IPS-20b (cell line): ENCODE measurements at regions not wholly inside any gene's neighbourhood (a gene's known extent, or its start where the extent isn't known, plus 50 kb on each side); places are given as distances from the start of the nearest gene placed in this dataset.

Experiments used
- H3K27ac ChIP-seq: one replicate; pipeline ENCODE4 v1.5.1; 2013; ENCODE audit warnings: low read length
- H3K27me3 ChIP-seq: 2 replicates; pipeline ENCODE4 v1.6.1; 2013; ENCODE audit warnings: mild to moderate bottlenecking, low read length, inconsistent platforms; ENCODE audit not compliant: insufficient read depth
- H3K36me3 ChIP-seq: 2 replicates; pipeline ENCODE4 v1.6.1; 2013; ENCODE audit warnings: low read depth, mild to moderate bottlenecking, inconsistent platforms, low read length, moderate library complexity; ENCODE audit not compliant: insufficient read depth
- H3K4me1 ChIP-seq: 2 replicates; pipeline ENCODE4 v1.6.1; 2013; ENCODE audit warnings: mild to moderate bottlenecking, control low read depth, inconsistent platforms, low read length, moderate library complexity; ENCODE audit not compliant: insufficient read depth
- H3K4me3 ChIP-seq: 2 replicates; pipeline ENCODE4 v1.5.1; 2013; ENCODE audit warnings: mild to moderate bottlenecking, low read length, inconsistent platforms
- H3K9ac ChIP-seq: 2 replicates; pipeline ENCODE4 v1.6.1; 2013; ENCODE audit warnings: low read depth, mild to moderate bottlenecking, inconsistent platforms, low read length, moderate library complexity
- H3K9me3 ChIP-seq: 2 replicates; pipeline ENCODE4 v1.6.1; 2013; ENCODE audit warnings: mild to moderate bottlenecking, low read depth, low read length, inconsistent platforms; ENCODE audit not compliant: insufficient read depth

DNA sequence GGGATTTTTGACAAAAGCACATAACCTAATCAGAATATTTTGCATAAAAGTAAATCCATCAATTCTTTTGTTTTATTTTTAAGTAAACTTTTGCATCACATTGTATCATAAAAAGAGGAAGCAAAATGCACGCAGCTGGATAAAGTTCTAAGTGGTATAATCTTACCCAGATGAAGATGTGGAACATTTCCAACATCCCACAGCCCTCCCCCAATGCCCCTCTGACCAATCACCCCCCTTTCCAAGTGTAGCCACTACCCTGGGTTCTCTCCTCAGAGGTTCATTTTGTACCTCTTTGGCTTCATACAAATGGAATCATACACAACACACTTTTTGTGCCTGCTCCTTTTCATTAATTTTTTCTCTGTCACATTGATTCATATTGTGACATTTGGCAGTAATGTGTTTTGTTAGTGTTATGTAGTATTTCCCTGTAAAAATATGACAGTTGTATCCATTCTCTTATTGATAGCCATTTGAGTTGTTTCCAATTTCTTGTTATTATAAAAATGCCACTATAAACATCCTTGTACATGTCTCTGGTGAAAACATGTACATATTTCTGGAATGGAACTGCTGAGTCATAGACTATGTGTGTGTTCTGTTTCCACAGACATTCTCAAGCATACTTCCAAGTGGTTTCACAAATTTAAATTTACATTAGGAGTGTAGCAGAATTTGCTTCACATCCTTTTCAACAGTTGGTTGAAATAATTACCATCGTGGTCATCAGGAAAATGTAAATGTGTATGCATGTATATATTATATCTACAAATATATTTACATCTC lies 92.9 kb upstream of the SYNDIG1 start:
- no peaks in the 10 kb centered on the region for H3K27me3 ChIP-seq
- no peaks in the 10 kb centered on the region for H3K4me1 ChIP-seq
- no peaks in the 10 kb centered on the region for H3K36me3 ChIP-seq
- H3K27ac ChIP-seq = no peak overlapping the region
- H3K9ac ChIP-seq = no peak overlapping the region
- H3K9me3 ChIP-seq = no peaks in the 10 kb centered on the region
- no peak overlapping the region for H3K4me3 ChIP-seq

DNA sequence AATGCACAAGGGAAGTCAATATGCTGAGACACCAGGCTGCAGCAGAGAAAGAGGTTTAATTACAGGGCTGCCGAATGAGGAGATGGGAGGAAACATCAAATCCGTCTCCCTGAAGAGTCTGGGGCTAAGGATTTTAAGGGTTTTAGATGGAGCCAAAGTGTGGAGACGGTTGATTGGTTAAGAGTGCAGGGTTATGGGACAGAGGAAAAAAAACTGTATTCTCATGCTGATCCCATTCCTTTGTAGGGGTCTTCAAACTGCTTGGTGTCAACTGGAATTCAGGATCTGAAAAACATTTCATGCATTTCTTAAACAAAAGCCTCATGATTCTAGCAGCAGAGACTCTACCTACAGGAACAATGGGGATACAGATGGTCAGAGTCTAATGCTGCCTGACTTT lies 96.1 kb upstream of the SYNDIG1 start:
- H3K36me3 ChIP-seq = no peaks in the 10 kb centered on the region
- H3K4me3 ChIP-seq = no peak overlapping the region
- H3K9me3 ChIP-seq = no peaks in the 10 kb centered on the region
- H3K4me1 ChIP-seq = no peaks in the 10 kb centered on the region
- no peaks in the 10 kb centered on the region for H3K27me3 ChIP-seq
- no peak overlapping the region for H3K27ac ChIP-seq
- H3K9ac ChIP-seq = no peak overlapping the region

DNA sequence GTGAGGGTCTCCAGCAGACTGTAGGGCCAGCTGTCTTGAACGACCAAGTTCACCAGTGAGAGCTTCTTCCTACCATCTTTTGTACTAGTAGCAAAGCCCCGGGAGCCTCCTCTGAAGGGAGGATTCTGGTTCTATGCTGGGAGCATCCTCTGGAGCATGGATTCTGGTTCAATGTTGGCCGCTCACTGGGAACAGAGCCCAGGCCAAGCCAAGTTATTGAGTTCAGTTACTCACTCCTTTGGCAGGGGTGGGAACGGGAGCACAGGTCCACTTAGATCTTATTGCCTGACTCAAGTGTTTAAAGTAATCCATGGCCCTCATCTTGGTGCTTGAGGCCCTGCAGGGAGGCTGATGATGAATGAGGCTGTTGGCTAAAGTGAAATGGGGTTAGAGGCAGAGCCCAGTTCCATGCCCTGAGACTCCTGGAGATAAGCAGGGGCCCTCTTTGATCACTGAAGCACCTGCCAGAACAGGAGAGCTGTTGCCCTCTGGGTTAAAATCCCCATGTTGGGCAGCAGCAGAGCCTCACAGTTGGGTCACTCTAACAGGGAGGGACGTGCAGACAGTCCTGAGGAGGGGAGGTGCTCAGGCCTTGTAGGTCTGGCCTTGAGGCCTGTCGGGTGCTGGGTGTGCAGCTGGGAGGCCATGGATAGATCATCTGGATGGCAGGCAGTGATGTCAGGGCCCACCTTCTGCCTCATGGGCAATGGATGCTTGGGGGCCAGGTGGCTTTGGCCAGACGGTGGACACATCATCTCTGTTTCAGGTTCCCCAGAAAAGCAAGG lies 98.3 kb upstream of the SYNDIG1 start:
- H3K27me3 ChIP-seq = no peaks in the 10 kb centered on the region
- no peak overlapping the region for H3K27ac ChIP-seq
- H3K36me3 ChIP-seq = no peaks in the 10 kb centered on the region
- H3K4me3 ChIP-seq = no peak overlapping the region
- no peaks in the 10 kb centered on the region for H3K4me1 ChIP-seq
- H3K9me3 ChIP-seq = no peaks in the 10 kb centered on the region
- no peak overlapping the region for H3K9ac ChIP-seq

GRCh38 chr20:24370249-24370648 lies 99.2 kb upstream of the SYNDIG1 start:
- Histone ChIP-seq H3K27ac (no peak overlapping the region), H3K27me3 (no peaks in the 10 kb centered on the region), H3K4me1 (peaks cover 2% of the 10 kb centered on the region; the same call in 1 of the 2 replicates), H3K9me3 (no peaks in the 10 kb centered on the region), H3K36me3 (no peaks in the 10 kb centered on the region), H3K9ac (no peak overlapping the region), H3K4me3 (no peak overlapping the region)

DNA sequence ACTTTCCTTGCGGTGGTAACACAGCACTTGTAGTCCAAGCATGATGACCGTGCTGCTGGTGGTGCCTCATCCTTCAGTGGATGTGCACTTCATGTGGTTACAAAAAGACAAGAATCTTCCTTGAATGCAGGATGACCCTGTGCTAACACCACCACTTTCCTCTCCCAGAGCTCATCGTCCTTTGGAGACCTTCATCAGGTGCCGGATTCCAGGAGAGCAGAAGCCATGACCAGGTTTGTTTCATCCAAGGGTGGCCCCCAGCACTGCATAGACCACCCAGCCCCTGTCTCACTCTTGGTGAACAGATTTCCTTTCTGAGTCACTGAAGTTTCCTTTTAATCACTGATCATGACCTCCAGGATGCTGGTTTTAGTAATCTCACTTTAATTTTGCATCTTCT lies 101.2 kb upstream of the SYNDIG1 start:
- Histone ChIP-seq H3K4me1 (peaks cover 4% of the 10 kb centered on the region; the same call in 1 of the 2 replicates), H3K9ac (no peak overlapping the region), H3K36me3 (no peaks in the 10 kb centered on the region)

DNA sequence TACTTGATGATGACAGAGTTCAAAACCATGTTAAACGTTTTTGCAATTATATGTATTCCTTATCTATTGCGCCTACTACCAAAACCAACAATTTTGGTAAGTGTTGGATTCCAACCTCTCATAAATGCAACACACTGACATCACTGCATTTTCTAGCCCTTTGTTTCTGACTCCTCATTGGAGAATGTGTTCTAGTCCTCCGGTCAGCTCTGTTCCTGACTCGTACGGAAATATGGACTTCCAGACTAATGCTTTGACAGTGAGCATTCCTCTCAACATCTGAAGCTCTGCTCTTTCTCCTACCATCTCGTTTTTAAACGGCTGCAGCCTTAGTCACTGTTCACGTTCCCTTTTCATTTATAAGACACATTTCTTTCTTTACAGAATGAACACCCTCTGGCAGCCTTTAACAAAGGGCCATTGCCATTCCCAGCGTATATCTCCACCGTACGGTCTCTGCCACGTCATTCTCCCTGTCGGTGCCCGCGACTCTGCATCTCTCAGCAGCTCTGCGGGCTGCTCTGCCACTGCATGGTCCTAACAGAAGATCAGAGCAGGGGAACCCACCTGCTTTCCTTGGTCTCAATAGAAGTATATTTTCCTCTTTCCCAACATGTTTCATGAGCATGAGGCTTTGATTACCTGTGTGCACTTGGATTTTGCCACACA lies 103.0 kb upstream of the SYNDIG1 start:
- H3K36me3 ChIP-seq = no peaks in the 10 kb centered on the region
- H3K27ac ChIP-seq = no peak overlapping the region
- H3K4me1 ChIP-seq = peaks cover 4% of the 10 kb centered on the region; the same call in 1 of the 2 replicates
- no peak overlapping the region for H3K9ac ChIP-seq
- no peak overlapping the region for H3K4me3 ChIP-seq
- no peaks in the 10 kb centered on the region for H3K27me3 ChIP-seq
- peaks cover 7% of the 10 kb centered on the region for H3K9me3 ChIP-seq

More for the DNA sequence above, 101.2 kb upstream of the SYNDIG1 start:
- Histone ChIP-seq H3K27ac (no peak overlapping the region), H3K9me3 (no peaks in the 10 kb centered on the region), H3K4me3 (no peak overlapping the region), H3K27me3 (no peaks in the 10 kb centered on the region)

- Histone ChIP-seq H3K9ac (no peak overlapping the region), H3K27ac (no peak overlapping the region), H3K36me3 (no peaks in the 10 kb centered on the region)
Observed at GRCh38 chr20:24365670-24366069, 103.8 kb upstream of the SYNDIG1 start.

DNA sequence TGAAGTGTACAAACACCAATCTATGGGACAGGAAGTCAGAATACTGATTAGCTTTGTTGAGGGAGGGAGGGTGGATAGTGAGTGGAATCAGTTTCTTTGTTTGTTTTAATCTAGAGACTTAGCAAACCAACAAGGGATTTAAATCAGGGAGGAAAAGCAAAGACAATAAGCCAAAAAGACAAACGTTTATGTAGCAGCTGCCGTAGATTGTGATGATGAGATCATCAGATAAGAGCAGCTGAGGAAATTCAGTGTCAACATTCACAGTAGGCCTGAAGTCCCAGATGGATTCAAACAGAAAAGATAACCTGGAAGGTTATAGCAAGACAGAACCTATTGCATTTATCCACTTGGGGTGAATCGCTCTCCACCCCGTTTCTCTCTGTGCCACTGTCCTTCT lies 104.9 kb upstream of the SYNDIG1 start:
- H3K9ac ChIP-seq = no peak overlapping the region
- no peak overlapping the region for H3K4me3 ChIP-seq
- H3K36me3 ChIP-seq = no peaks in the 10 kb centered on the region
- H3K27me3 ChIP-seq = no peaks in the 10 kb centered on the region
- H3K27ac ChIP-seq = no peak overlapping the region
- peaks cover 7% of the 10 kb centered on the region for H3K9me3 ChIP-seq
- peaks cover 4% of the 10 kb centered on the region; the same call in 1 of the 2 replicates for H3K4me1 ChIP-seq

More at GRCh38 chr20:24365670-24366069, 103.8 kb upstream of the SYNDIG1 start:
- H3K4me1 ChIP-seq = peaks cover 4% of the 10 kb centered on the region; the same call in 1 of the 2 replicates
- no peak overlapping the region for H3K4me3 ChIP-seq
- H3K9me3 ChIP-seq = peaks cover 7% of the 10 kb centered on the region
- no peaks in the 10 kb centered on the region for H3K27me3 ChIP-seq

DNA sequence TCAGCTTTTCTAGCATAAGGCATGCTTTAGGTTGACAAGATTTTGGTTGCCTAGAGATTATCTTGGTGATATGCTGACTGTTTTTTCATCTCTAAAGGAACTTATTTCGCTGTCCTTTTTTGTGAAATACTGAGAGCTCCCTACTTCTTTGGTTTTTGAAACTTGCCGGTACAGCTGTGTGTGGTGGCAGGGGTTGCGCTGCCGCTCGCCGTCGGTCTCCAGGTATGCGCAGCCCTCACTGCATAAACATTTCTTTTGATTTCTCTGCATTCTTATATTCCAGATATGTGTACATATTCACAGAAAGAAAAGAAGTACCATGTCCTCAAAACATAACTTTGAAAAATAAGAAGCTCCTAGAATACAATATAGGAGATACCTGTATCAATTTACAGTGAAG lies 106.4 kb upstream of the SYNDIG1 start:
- H3K9me3 ChIP-seq = peaks cover 7% of the 10 kb centered on the region
- peaks cover 9% of the 10 kb centered on the region; the same call in 1 of the 2 replicates for H3K4me1 ChIP-seq
- no peaks in the 10 kb centered on the region for H3K27me3 ChIP-seq
- H3K4me3 ChIP-seq = no peak overlapping the region
- no peaks in the 10 kb centered on the region for H3K36me3 ChIP-seq
- no peak overlapping the region for H3K27ac ChIP-seq
- no peak overlapping the region for H3K9ac ChIP-seq

GRCh38 chr20:24362080-24362479 lies 107.3 kb upstream of the SYNDIG1 start:
- H3K27me3 ChIP-seq = no peaks in the 10 kb centered on the region
- H3K4me1 ChIP-seq = peaks cover 9% of the 10 kb centered on the region; the same call in 1 of the 2 replicates
- H3K9me3 ChIP-seq = peaks cover 7% of the 10 kb centered on the region
- no peak overlapping the region for H3K27ac ChIP-seq
- H3K4me3 ChIP-seq = no peak overlapping the region
- H3K9ac ChIP-seq = no peak overlapping the region
- no peaks in the 10 kb centered on the region for H3K36me3 ChIP-seq

DNA sequence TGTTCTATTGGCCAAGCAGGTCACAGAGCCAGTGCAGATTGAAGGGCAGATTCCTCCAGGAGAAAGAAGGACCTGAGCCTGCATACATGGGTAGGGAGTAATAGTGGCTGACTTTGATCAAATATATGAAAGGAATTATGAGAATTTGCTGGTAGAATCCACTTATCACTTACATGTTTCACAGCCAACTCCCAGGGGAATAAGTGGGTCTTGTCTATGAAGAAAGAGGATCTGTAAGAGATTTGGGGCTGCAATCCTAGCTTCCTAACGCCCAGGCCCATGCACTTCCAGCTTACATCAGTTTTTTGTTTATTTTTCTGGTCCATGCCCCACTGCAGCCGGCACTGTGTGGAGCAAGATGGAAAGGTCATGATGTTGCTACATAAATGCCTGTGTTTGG lies 107.9 kb upstream of the SYNDIG1 start:
- no peak overlapping the region for H3K27ac ChIP-seq
- H3K36me3 ChIP-seq = no peaks in the 10 kb centered on the region
- no peaks in the 10 kb centered on the region for H3K27me3 ChIP-seq
- H3K4me3 ChIP-seq = no peak overlapping the region
- peaks cover 7% of the 10 kb centered on the region for H3K9me3 ChIP-seq
- peaks cover 9% of the 10 kb centered on the region; the same call in 1 of the 2 replicates for H3K4me1 ChIP-seq
- no peak overlapping the region for H3K9ac ChIP-seq
